GM19372 (cell line): ENCODE measurements at regions not wholly inside any gene's neighbourhood (a gene's known extent, or its start where the extent isn't known, plus 50 kb on each side); places are given as distances from the start of the nearest gene placed in this dataset.
"Not testable (repeated sequence)": the region's sequence is repeated elsewhere in the genome, so short reads cannot be mapped to it uniquely, and the experiment has no call there.

ENCODE experiments used
- ATAC-seq: cut with Tn5 transposase; IDR thresholded peaks from one replicate; pipeline ENCODE4 v1.9.1; 2021; ENCODE audit warnings: mild to moderate bottlenecking, low read depth, moderate library complexity; ENCODE audit not compliant: unreplicated experiment

- ATAC-seq: no peak
These were observed 261.6 kb downstream of the KTN1 start for GRCh38 chr14:55841625-55842024.

- no peak for ATAC-seq
These were observed 263.9 kb downstream of the KTN1 start for GRCh38 chr14:55843718-55844403.

- ATAC-seq: no peak
These were observed 266.2 kb downstream of the KTN1 start for GRCh38 chr14:55845963-55846825.

GRCh38 chr14:55846826-55847446, 266.9 kb downstream of the KTN1 start:
- ATAC-seq: no peak

GRCh38 chr14:55847766-55848165, 267.8 kb downstream of the KTN1 start:
- no peak for ATAC-seq

GRCh38 chr14:55848964-55849363, 269.0 kb downstream of the KTN1 start:
- no peak for ATAC-seq

- ATAC-seq: no peak
These were observed 268.4 kb upstream of the PELI2 start for GRCh38 chr14:55849833-55850232.

- ATAC-seq: no peak
These were observed 267.4 kb upstream of the PELI2 start for GRCh38 chr14:55850825-55851241.

- no peak for ATAC-seq
These were observed 266.9 kb upstream of the PELI2 start for GRCh38 chr14:55851301-55851700.

- ATAC-seq: no peak
These were observed 266.2 kb upstream of the PELI2 start for GRCh38 chr14:55851961-55852360.

- ATAC-seq: no peak
These were observed 262.5 kb upstream of the PELI2 start for GRCh38 chr14:55855751-55856150.

GRCh38 chr14:55858604-55859003, 259.6 kb upstream of the PELI2 start:
- ATAC-seq: no peak

GRCh38 chr14:55861561-55861960, 256.6 kb upstream of the PELI2 start:
- ATAC-seq: not testable (repeated sequence)

GRCh38 chr14:55864890-55865655, 253.1 kb upstream of the PELI2 start:
- ATAC-seq: no peak

- no peak for ATAC-seq
These were observed 250.9 kb upstream of the PELI2 start for GRCh38 chr14:55867311-55867710.

GRCh38 chr14:55867719-55868118, 250.5 kb upstream of the PELI2 start:
- ATAC-seq: no peak

- no peak for ATAC-seq
These were observed 248.7 kb upstream of the PELI2 start for GRCh38 chr14:55869397-55870049.

- no peak for ATAC-seq
These were observed 245.0 kb upstream of the PELI2 start for GRCh38 chr14:55873169-55873568.

- no peak for ATAC-seq
These were observed 243.4 kb upstream of the PELI2 start for GRCh38 chr14:55874785-55875184.

GRCh38 chr14:55877942-55878341, 240.3 kb upstream of the PELI2 start:
- ATAC-seq: no peak
